Smooth muscle cell (in vitro differentiated cells): ENCODE measurements at regions not wholly inside any gene's neighbourhood (a gene's known extent, or its start where the extent isn't known, plus 50 kb on each side); places are given as distances from the start of the nearest gene placed in this dataset.

Experiments used
- DNase-seq: peaks from one replicate; lab custom pipeline; 2025; ENCODE audit not compliant: unreplicated experiment; lab: John Stamatoyannopoulos, UW
- H2AFZ ChIP-seq: fragments of 200-600 bp; sonication (generic); 2 replicates; pipeline ENCODE4 v1.6.0; 2016; ENCODE audit warnings: antibody characterized with exemption, low read depth, mild to moderate bottlenecking
- H3F3A ChIP-seq: fragments of 200-600 bp; sonication (generic); 2 replicates; pipeline ENCODE4 v1.6.0; 2017; ENCODE audit warnings: antibody characterized with exemption, low read depth
- H3K27ac ChIP-seq: fragments of 200-600 bp; sonication (generic); 2 replicates; pipeline ENCODE4 v1.5.1; 2016; ENCODE audit warnings: low read depth, mild to moderate bottlenecking
- H3K27me3 ChIP-seq: fragments of 200-600 bp; sonication (generic); 2 replicates; pipeline ENCODE4 v1.6.1; 2016; ENCODE audit warnings: low read depth, mild to moderate bottlenecking
- H3K36me3 ChIP-seq: fragments of 200-600 bp; sonication (generic); 2 replicates; pipeline ENCODE4 v1.5.1; 2016; ENCODE audit warnings: low read depth
- H3K4me1 ChIP-seq: fragments of 200-600 bp; sonication (generic); 2 replicates; pipeline ENCODE4 v1.5.1; 2016; ENCODE audit warnings: low read depth
- H3K4me2 ChIP-seq: fragments of 200-600 bp; sonication (generic); 2 replicates; pipeline ENCODE4 v1.6.0; 2016; ENCODE audit warnings: mild to moderate bottlenecking
- H3K4me3 ChIP-seq: fragments of 200-600 bp; sonication (generic); 2 replicates; pipeline ENCODE4 v1.5.1; 2016; ENCODE audit warnings: mild to moderate bottlenecking
- H3K79me2 ChIP-seq: fragments of 200-600 bp; sonication (generic); 2 replicates; pipeline ENCODE4 v1.6.0; 2016; ENCODE audit warnings: low read depth, mild to moderate bottlenecking
- H3K9ac ChIP-seq: fragments of 200-600 bp; sonication (generic); 2 replicates; pipeline ENCODE4 v1.6.0; 2016; ENCODE audit warnings: low read depth
- H3K9me3 ChIP-seq: fragments of 200-600 bp; sonication (generic); replicated peaks from 2 replicates; pipeline ENCODE4 v1.5.1; 2016; ENCODE audit warnings: low read depth
- H4K20me1 ChIP-seq: fragments of 200-600 bp; sonication (generic); 2 replicates; pipeline ENCODE4 v1.6.0; 2016; ENCODE audit warnings: low read depth
- CTCF ChIP-seq: fragments of 200-600 bp; sonication (generic); IDR thresholded peaks from 2 replicates; pipeline ENCODE4 v1.5.1; 2017; ENCODE audit warnings: borderline replicate concordance, mild to moderate bottlenecking, antibody characterized with exemption; ENCODE audit not compliant: insufficient read depth, poor library complexity, severe bottlenecking
- WGBS: methylation state at CpG from one replicate; pipeline ENCODE4 v1.1.7; 2016; ENCODE audit warnings: low lambda C conversion rate; 5-methylcytosine and 5-hydroxymethylcytosine counted together

- Histone ChIP-seq H3K4me1 (peaks cover 4% of the 10 kb centered on the region), H3K36me3 (no peaks in the 10 kb centered on the region), H4K20me1 (no peaks in the 10 kb centered on the region), H3K9me3 (no peaks in the 10 kb centered on the region), H3F3A (peaks cover 8% of the 10 kb centered on the region), H3K9ac (no peak overlapping the region), H3K27me3 (no peaks in the 10 kb centered on the region), H3K27ac (no peak overlapping the region), H3K79me2 (no peaks in the 10 kb centered on the region), H2AFZ (no peak overlapping the region), H3K4me2 (peak overlapping the region; percentile 91), H3K4me3 (peak overlapping the region; percentile 60)
- TF ChIP-seq CTCF: no peak
- 60% methylated on average over 18 of the region's 18 CpGs for WGBS
- DNase-seq: no peak
Observed at GRCh38 chr15:31214864-31215489, 111.7 kb upstream of the KLF13 start.

GRCh38 chr15:31215490-31216214, 111.0 kb upstream of the KLF13 start:
- peak; percentile 48 for DNase-seq
- Histone ChIP-seq H4K20me1 (no peaks in the 10 kb centered on the region), H3K79me2 (no peaks in the 10 kb centered on the region), H3K4me2 (peak overlapping the region; percentile 91), H3K4me1 (peaks cover 4% of the 10 kb centered on the region), H3K9ac (peak overlapping the region; percentile 47), H3K9me3 (no peaks in the 10 kb centered on the region), H3K27me3 (no peaks in the 10 kb centered on the region), H3F3A (peaks cover 8% of the 10 kb centered on the region), H3K27ac (no peak overlapping the region), H2AFZ (peak overlapping the region; percentile 66), H3K4me3 (peak overlapping the region; percentile 60), H3K36me3 (no peaks in the 10 kb centered on the region)
- peak; percentile 70 for TF ChIP-seq CTCF
- WGBS: 2% methylated on average over 35 of the region's 75 CpGs

- WGBS: 30% methylated on average over 19 of the region's 30 CpGs
- Histone ChIP-seq H3K79me2 (no peaks in the 10 kb centered on the region), H3K4me3 (peak overlapping the region; percentile 60), H4K20me1 (no peaks in the 10 kb centered on the region), H2AFZ (peak overlapping the region; percentile 54), H3K27me3 (no peaks in the 10 kb centered on the region), H3K27ac (no peak overlapping the region), H3F3A (peaks cover 8% of the 10 kb centered on the region), H3K9me3 (no peaks in the 10 kb centered on the region), H3K9ac (no peak overlapping the region), H3K4me1 (peaks cover 4% of the 10 kb centered on the region), H3K4me2 (peak overlapping the region; percentile 91), H3K36me3 (no peaks in the 10 kb centered on the region)
- TF ChIP-seq CTCF: no peak
- no peak for DNase-seq
Observed at GRCh38 chr15:31216215-31216911, 110.3 kb upstream of the KLF13 start.
